ENCODE measurements at regions not wholly inside any gene's neighbourhood (a gene's known extent, or its start where the extent isn't known, plus 50 kb on each side); places are given as distances from the start of the nearest gene placed in this dataset.

DNA sequence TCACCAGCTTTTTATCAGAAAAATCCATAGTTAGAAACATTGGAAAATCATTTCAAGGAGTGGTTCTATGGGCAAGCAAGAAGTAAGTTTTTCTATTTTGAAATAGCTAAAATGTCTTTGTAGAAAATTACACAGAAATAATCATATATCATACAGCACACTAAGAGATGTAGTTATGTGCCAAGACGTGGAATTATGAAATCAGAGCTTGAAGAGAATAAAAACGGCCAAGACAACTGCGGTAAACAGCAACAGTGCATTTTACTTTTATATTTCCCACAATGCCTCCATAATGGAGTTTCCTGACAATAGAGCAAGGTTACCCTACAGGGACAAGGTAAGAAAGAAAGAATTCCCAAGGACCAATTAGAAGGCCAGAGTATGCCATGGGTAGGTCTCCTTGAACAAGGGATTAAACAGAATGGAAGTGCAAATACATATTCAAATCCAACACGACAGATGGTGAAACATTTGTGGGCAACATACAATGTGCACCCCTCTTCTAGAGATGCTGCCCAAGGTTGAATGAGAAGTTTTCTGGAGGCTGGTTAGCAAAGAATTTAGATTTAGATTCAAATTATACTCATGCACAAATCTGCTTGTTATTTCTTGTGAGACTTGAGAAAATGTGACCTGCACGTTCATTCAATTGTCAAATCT is 76.1 kb upstream of the BTG1 start:
- H3K36me3 Mint-ChIP-seq: no peaks in the 10 kb centered on the region
- H3K27me3 Mint-ChIP-seq: no peaks in the 10 kb centered on the region
- ATAC-seq (replicated peaks) (no peak), DNase-seq (no peak)
- no peak overlapping the region for H3K27ac Mint-ChIP-seq
- no peak overlapping the region for H3K4me3 Mint-ChIP-seq
- peaks cover 16 to 18% of the 10 kb centered on the region in 2 donors for H3K4me1 Mint-ChIP-seq
- H3K9me3 Mint-ChIP-seq: no peaks in the 10 kb centered on the region

DNA sequence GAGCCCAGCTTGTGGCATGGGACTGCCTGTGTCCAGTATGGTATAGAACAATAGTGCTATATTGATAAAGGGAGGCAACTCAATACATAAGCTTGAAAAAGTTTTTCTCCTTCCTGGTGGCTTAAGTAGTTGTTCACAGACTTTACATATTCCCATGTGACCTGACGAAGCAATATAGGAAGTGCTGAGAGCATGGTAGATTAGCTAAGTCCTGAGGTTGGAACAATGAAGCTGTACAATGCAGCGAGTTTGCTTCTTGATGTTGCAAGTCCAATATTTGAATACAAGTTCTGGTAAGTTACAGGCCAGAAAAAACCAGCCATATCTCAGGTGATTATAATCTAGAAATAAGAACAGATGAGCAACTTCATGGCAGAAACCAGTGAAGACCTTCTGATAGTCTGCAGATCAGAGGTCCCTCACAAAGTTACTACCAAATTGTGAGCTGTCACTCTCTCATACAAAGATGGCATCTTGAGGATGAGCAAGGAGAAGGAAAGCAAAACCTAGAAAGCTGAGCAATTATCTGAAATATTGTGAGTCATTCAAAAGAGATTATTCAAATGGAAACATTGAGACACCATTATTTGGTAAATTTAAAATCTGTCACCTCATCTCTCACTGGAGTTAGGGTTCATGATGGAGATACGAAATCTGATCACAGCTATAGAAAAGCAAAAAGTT is 72.9 kb upstream of the BTG1 start:
- Mint-ChIP-seq H3K27ac (peak overlapping the region; percentile 33), H3K4me3 (no peak overlapping the region)
- peak; percentile 59 to 68 for ATAC-seq (replicated peaks)

DNA sequence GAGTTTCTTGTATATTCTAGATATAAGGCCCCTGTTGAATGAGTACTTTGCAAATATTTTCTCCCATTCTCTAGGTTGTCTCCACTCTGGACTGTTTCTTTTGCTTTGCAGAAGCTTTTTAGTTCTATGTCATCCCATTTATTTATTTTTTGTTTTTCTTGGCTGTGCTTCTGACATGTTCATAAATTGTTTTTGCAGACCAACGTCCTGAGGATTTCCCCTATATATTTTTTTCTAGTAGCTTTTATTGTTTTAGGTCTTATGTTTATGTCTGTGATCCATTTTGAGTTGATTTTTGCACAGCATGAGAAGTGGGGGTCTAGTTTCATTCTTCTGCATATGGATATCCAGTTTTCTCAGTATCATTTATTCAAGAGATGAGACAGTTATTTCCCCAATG is 70.4 kb upstream of the BTG1 start:
- Mint-ChIP-seq H3K4me3 (no peak overlapping the region), H3K27me3 (no peaks in the 10 kb centered on the region), H3K36me3 (peaks cover 3 to 6% of the 10 kb centered on the region in 2 donors), H3K4me1 (peaks cover 27 to 33% of the 10 kb centered on the region in 2 donors), H3K27ac (no peak overlapping the region), H3K9me3 (peaks cover 0 to 5% of the 10 kb centered on the region in 2 donors)
- DNase-seq (no peak), ATAC-seq (replicated peaks) (no peak)

More for the DNA sequence above, 72.9 kb upstream of the BTG1 start:
- no peak for DNase-seq
- no peaks in the 10 kb centered on the region for H3K27me3 Mint-ChIP-seq
- H3K9me3 Mint-ChIP-seq: peaks cover 0 to 2% of the 10 kb centered on the region in 2 donors
- H3K4me1 Mint-ChIP-seq: peaks cover 23 to 33% of the 10 kb centered on the region in 2 donors
- H3K36me3 Mint-ChIP-seq: peaks cover 0 to 3% of the 10 kb centered on the region in 2 donors

DNA sequence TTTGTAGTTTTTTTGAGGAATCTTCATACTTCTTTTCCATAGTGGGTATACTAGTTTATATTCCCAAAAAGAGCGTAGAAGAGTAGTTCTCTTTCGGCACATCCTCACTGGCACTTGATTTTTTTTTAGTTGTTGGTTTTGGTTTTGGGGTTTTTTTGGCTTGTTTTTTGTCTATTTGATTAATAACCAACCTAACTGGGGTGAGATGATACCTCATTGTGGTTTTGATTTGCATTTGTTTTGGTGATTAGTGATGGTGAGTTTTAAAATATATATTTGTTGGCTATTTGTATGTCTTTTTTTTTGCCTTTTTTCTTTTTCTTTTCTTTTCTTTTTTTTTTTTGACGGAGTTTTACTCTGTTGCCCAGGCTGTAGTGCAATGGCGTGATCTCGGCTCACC is 69.7 kb upstream of the BTG1 start:
- no peak overlapping the region for H3K4me3 Mint-ChIP-seq
- H3K27me3 Mint-ChIP-seq: no peaks in the 10 kb centered on the region
- H3K9me3 Mint-ChIP-seq: peaks cover 0 to 5% of the 10 kb centered on the region in 2 donors
- peaks cover 26 to 35% of the 10 kb centered on the region in 2 donors for H3K4me1 Mint-ChIP-seq
- DNase-seq (no peak), ATAC-seq (replicated peaks) (no peak)
- H3K36me3 Mint-ChIP-seq: peaks cover 3 to 6% of the 10 kb centered on the region in 2 donors
- H3K27ac Mint-ChIP-seq: peak overlapping the region; percentile 5

DNA sequence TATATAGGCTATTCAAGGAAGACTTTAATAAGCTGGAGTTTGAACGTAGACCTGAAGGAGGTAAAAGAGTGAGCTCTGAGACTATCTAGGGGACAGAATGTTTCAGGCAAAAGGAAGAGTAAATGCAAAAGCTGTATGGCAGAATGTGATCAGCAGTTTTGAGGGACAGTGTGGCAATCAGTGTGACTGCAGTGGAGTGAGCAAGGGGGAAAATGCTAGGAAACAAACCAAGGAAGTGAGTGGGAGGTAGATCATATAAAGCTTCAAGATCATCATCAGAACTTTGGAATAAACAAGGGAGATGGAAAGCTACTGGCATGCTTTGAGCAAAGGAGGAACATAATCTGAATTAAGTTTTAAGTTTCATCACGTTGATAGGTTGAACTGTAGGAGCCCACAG is 67.5 kb upstream of the BTG1 start:
- Mint-ChIP-seq H3K27ac (no peak overlapping the region), H3K9me3 (peaks cover 0 to 6% of the 10 kb centered on the region in 2 donors), H3K4me3 (no peak overlapping the region), H3K27me3 (no peaks in the 10 kb centered on the region), H3K4me1 (peaks cover 29 to 42% of the 10 kb centered on the region in 2 donors), H3K36me3 (peaks cover 6 to 9% of the 10 kb centered on the region in 2 donors)
- DNase-seq (no peak), ATAC-seq (replicated peaks) (no peak)

DNA sequence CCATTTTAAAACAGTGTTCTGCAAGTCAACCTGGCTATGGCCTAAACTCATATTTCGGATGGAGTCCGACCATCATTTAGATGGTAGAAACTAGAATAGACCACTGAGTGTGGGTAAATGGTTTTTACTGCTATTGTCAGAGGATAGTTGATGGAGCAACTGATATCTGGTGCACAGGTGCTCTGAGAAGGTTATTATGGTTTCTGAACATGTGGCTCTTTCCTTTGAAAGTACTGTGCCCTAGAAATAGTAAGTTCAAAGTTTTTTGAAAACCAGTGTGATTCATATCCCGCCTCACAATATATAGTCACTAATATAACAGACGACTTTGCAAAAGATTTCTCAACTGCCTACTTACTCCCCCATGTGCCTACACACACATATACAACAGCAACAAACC is 64.4 kb upstream of the BTG1 start:
- DNase-seq (no peak), ATAC-seq (replicated peaks) (peak; percentile 51 to 58)
- H3K27ac Mint-ChIP-seq: peak overlapping the region; percentile 83
- no peaks in the 10 kb centered on the region for H3K27me3 Mint-ChIP-seq
- H3K36me3 Mint-ChIP-seq: peaks cover 4 to 9% of the 10 kb centered on the region in 2 donors
- H3K4me1 Mint-ChIP-seq: peaks cover 27 to 45% of the 10 kb centered on the region in 2 donors
- H3K9me3 Mint-ChIP-seq: peaks cover 0 to 4% of the 10 kb centered on the region in 2 donors
- H3K4me3 Mint-ChIP-seq: peak overlapping the region; percentile 44 to 65

DNA sequence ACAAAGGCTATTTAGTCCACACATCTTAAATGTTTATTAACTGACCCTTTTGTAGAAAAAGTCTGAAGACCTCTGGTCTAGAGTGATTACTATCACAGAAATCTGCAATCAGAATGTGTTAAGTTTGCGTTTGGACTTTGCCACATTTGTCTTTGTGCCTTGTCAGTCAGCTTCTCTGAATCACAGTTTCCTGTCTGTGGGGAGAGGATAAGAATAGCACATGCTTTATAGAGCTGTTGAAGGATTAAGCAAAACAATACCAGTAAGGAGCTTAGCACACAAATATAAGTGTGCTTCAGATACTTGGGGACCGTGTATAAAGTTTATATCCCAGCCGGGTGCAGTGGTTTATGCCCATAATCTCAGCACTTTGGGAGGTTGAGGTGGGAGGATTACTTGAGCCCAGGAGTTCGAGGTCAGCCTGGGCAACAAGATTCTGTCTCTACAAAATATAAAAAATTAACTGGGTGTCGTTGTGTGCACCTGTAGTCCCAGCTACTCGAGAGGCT is 63.0 kb upstream of the BTG1 start:
- H3K27ac Mint-ChIP-seq: peak overlapping the region; percentile 86
- DNase-seq (no peak), ATAC-seq (replicated peaks) (peak; percentile 88)
- peaks cover 4 to 9% of the 10 kb centered on the region in 2 donors for H3K36me3 Mint-ChIP-seq
- peaks cover 0 to 4% of the 10 kb centered on the region in 2 donors for H3K9me3 Mint-ChIP-seq
- H3K4me3 Mint-ChIP-seq: peak overlapping the region; percentile 44 to 58
- peaks cover 20 to 36% of the 10 kb centered on the region in 2 donors for H3K4me1 Mint-ChIP-seq
- H3K27me3 Mint-ChIP-seq: no peaks in the 10 kb centered on the region

DNA sequence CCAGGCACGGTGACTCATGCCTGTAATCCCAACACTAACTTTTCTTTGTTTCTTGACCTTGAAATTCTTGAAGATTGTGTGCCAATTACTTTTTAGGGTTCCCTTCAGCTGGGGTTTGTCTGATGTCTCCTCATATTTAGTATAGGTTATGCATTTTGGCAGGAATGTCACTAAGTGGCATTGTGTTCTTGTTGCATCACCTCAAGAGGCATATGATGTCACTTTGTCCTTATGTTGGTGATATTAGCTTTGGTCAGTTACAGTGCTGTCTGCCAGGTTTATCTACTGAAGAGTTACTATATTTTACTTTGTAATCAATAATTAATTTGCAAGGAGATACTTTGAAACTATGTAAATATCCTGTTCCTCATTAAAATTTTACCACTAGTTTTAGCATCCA is 61.0 kb upstream of the BTG1 start:
- DNase-seq (no peak), ATAC-seq (replicated peaks) (no peak)
- H3K27ac Mint-ChIP-seq: no peak overlapping the region
- no peak overlapping the region for H3K4me3 Mint-ChIP-seq
- peaks cover 18 to 42% of the 10 kb centered on the region in 2 donors for H3K4me1 Mint-ChIP-seq
- peaks cover 0 to 2% of the 10 kb centered on the region in 2 donors for H3K9me3 Mint-ChIP-seq
- no peaks in the 10 kb centered on the region for H3K27me3 Mint-ChIP-seq
- peaks cover 4 to 6% of the 10 kb centered on the region in 2 donors for H3K36me3 Mint-ChIP-seq

DNA sequence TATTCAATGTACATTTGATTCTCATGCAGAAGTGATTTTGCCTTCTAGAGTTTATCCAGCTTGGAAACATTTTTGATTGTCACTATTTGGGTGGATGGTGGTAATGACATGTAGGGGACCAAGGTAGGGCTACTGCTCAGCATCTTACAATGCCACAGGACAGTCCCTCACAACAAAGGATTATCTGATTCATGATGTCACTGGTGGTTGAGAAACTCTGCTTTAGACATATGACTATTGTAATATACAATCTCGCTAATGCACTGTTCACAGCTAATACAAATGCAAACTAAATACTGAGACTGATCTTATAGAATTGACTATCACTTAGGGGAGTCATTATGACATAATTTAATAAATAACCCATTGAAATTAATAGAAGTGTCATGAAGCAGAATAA is 60.4 kb upstream of the BTG1 start:
- ATAC-seq (replicated peaks) (no peak), DNase-seq (no peak)
- Mint-ChIP-seq H3K4me1 (peaks cover 18 to 42% of the 10 kb centered on the region in 2 donors), H3K9me3 (peaks cover 0 to 2% of the 10 kb centered on the region in 2 donors), H3K27ac (no peak overlapping the region), H3K4me3 (no peak overlapping the region), H3K27me3 (no peaks in the 10 kb centered on the region), H3K36me3 (peaks cover 3 to 4% of the 10 kb centered on the region in 2 donors)

DNA sequence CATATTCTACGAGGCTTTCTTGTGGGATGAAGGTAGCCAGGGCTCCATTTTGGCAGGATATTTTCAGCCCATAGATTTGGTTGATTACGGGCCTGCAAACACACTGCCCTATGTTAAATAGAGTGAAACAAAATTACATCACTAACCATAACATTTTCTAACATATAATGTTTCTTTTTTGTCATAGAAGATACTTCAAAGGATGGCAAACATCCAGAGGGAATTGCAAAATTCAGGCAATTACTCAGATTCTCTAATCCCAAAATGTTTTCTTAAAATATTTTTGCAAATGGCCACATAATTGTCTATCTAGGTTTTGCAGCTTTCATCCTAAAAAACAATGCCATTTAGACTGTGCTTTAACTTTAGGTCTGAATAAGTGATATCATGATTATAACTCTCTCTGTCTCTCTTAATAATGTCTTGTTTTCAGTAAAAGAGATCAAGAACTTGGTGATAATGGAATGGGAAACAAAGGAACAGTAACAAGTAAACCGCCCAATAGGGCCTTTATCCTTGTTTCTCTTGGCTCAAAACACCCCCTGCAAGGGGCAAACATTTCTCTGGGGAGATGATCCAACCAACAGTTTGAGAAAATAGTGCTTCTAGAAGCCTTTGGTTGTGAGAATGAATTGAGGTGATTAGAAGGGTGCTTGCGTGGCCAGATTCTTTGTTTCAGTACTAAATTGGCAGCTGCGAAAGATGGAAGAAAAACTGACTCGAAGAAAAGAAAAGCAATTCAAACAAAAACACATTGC is 54.4 kb upstream of the BTG1 start:
- Mint-ChIP-seq H3K9me3 (peaks cover 5% of the 10 kb centered on the region in 2 donors), H3K4me1 (peaks cover 8 to 12% of the 10 kb centered on the region in 2 donors), H3K4me3 (no peak overlapping the region), H3K36me3 (peaks cover 0 to 4% of the 10 kb centered on the region in 2 donors), H3K27ac (no peak overlapping the region), H3K27me3 (no peaks in the 10 kb centered on the region)
- ATAC-seq (replicated peaks) (no peak), DNase-seq (no peak)

DNA sequence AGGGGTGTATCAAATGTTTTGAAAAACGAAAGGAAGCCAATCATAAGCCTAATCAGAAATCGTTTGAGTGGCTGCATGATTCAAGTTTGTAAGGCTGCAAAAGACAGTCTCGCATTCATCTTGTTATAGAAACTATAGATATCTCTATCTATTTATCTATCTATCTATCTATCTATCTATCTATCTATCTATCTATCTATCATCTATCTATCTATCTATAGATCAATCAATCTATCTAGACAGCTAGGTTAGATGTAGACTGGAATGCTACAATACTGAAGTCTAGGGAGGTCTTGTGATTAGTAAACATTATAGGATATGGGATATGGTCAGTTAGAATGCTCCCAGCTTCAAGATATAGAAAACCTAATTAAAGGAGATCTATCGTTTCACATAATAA is 52.2 kb upstream of the BTG1 start:
- no peak for ATAC-seq (replicated peaks)
- Mint-ChIP-seq H3K4me3 (no peak overlapping the region), H3K9me3 (peaks cover 5% of the 10 kb centered on the region in 2 donors), H3K4me1 (peaks cover 11 to 27% of the 10 kb centered on the region in 2 donors), H3K27ac (no peak overlapping the region), H3K27me3 (no peaks in the 10 kb centered on the region), H3K36me3 (peaks cover 0 to 4% of the 10 kb centered on the region in 2 donors)
- no peak for DNase-seq

DNA sequence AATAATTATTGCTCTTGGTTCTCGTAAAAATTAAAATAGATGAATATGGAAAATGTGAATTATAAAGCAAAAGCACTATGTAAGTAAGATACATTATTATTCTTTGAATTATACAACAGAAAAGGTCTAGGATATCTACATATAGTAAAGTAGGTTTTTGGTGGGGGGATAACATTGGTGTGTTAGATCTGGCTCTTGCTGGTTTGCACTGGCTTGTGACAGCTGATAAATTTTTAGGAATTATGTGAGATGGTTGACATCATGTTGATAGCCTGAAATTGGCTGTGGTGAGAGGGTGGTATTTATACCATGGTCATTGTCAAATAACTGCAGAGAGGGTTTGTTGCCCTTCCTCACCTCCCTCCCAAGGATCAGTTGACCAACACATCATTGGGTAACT is 50.7 kb upstream of the BTG1 start:
- Mint-ChIP-seq H3K4me1 (peaks cover 16 to 28% of the 10 kb centered on the region in 2 donors), H3K27me3 (no peaks in the 10 kb centered on the region), H3K4me3 (no peak overlapping the region), H3K9me3 (peaks cover 5% of the 10 kb centered on the region in 2 donors), H3K27ac (no peak overlapping the region), H3K36me3 (peaks cover 0 to 4% of the 10 kb centered on the region in 2 donors)
- ATAC-seq (replicated peaks): no peak
- no peak for DNase-seq
